Effector memory CD4-positive, alpha-beta T cell (primary cell): ENCODE measurements at regions not wholly inside any gene's neighbourhood (a gene's known extent, or its start where the extent isn't known, plus 50 kb on each side); places are given as distances from the start of the nearest gene placed in this dataset.

Source experiments
- DNase-seq, 3 donors: peaks; one replicate each; pipeline ENCODE4 v3.0.0-alpha.2; 2020
- H3K27ac ChIP-seq: 2 replicates; pipeline ENCODE4 v1.7.0; 2013; ENCODE audit warnings: mild to moderate bottlenecking, low read length, moderate library complexity; ENCODE audit not compliant: insufficient read depth, poor library complexity, severe bottlenecking
- H3K27me3 ChIP-seq: replicated peaks from 2 replicates; pipeline ENCODE4 v1.7.0; 2013; ENCODE audit warnings: mild to moderate bottlenecking, low read length; ENCODE audit not compliant: insufficient read depth, control insufficient read depth, poor library complexity, severe bottlenecking
- H3K36me3 ChIP-seq: 2 replicates; pipeline ENCODE4 v1.7.0; 2013; ENCODE audit warnings: mild to moderate bottlenecking, low read length, moderate library complexity; ENCODE audit not compliant: control insufficient read depth, insufficient read depth
- H3K4me1 ChIP-seq: 2 replicates; pipeline ENCODE4 v1.7.0; 2013; ENCODE audit warnings: low read length, mild to moderate bottlenecking; ENCODE audit not compliant: control insufficient read depth, insufficient read depth, poor library complexity, severe bottlenecking
- H3K4me3 ChIP-seq: 2 replicates; pipeline ENCODE4 v1.7.0; 2013; ENCODE audit warnings: low read length, low read depth, mild to moderate bottlenecking; ENCODE audit not compliant: insufficient read depth, poor library complexity, severe bottlenecking
- H3K9me3 ChIP-seq: 2 replicates; pipeline ENCODE4 v1.7.0; 2013; ENCODE audit warnings: mild to moderate bottlenecking, low read length, moderate library complexity; ENCODE audit not compliant: control insufficient read depth

- Histone ChIP-seq H3K27ac (no peak overlapping the region), H3K4me1 (no peaks in the 10 kb centered on the region), H3K4me3 (no peak overlapping the region), H3K36me3 (no peaks in the 10 kb centered on the region), H3K27me3 (no peaks in the 10 kb centered on the region), H3K9me3 (no peaks in the 10 kb centered on the region)
- no peak for DNase-seq
Observed at GRCh38 chr15:91660174-91660649, 193.3 kb upstream of the SLCO3A1 start.

DNA sequence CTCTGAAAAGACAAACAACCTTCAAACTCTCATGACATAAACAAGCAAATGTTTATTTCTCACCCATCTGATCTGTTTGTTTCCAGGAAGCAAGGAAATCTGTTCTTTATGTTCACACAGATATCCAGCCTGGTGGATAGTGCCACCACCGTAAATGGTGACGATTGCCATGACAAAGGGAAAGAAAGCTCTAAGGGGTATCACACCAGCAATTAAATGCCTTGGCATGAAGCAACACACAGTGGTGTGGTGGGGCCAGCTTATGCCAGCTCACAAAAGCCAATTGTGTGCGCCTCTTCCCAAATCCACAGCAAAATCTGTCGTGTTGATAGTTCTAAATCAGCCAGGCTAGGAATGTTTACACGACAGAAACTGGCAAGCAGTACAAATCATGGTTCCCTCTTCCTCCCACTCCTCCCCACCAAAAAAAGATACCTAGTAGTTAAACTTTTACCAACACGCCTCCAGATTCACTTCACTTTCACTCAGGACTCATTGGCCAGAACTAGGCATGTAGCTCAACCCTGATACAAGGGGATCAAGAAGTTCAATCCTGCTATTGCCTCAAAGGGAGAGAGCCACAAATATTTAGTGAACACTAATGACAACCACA is 189.2 kb upstream of the SLCO3A1 start:
- no peak for DNase-seq
- H3K4me3 ChIP-seq = no peak overlapping the region
- H3K27me3 ChIP-seq = peaks cover 3% of the 10 kb centered on the region
- H3K9me3 ChIP-seq = no peaks in the 10 kb centered on the region
- H3K4me1 ChIP-seq = no peaks in the 10 kb centered on the region
- no peaks in the 10 kb centered on the region for H3K36me3 ChIP-seq
- H3K27ac ChIP-seq = no peak overlapping the region

DNA sequence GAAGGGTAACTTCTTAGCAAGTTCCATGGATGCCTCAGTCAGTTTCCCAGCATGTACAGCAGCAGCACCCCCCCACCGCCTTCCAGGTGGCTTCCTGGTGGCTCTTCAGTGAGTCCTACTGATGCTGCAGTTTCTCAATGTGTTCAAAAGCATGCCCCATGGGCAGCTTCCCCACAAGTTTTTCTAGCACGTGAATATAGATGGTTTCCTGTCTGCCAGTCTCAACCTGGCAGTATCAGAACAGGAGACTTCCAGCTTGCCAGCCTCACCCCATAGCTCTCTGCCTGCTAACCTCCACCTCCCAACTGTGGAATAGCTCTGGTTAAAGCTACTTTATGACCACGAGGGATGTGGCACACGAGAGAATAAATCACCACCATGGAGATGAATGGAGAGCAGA is 188.3 kb upstream of the SLCO3A1 start:
- H3K36me3 ChIP-seq = no peaks in the 10 kb centered on the region
- no peak overlapping the region for H3K27ac ChIP-seq
- peaks cover 3% of the 10 kb centered on the region for H3K27me3 ChIP-seq
- no peaks in the 10 kb centered on the region for H3K4me1 ChIP-seq
- H3K4me3 ChIP-seq = no peak overlapping the region
- DNase-seq = no peak
- no peaks in the 10 kb centered on the region for H3K9me3 ChIP-seq

- peaks cover 3% of the 10 kb centered on the region for H3K27me3 ChIP-seq
- H3K27ac ChIP-seq = no peak overlapping the region
- no peaks in the 10 kb centered on the region for H3K9me3 ChIP-seq
- no peaks in the 10 kb centered on the region for H3K4me1 ChIP-seq
- no peak overlapping the region for H3K4me3 ChIP-seq
- no peak for DNase-seq
- no peaks in the 10 kb centered on the region for H3K36me3 ChIP-seq
Observed at GRCh38 chr15:91668370-91668769, 185.1 kb upstream of the SLCO3A1 start.

DNA sequence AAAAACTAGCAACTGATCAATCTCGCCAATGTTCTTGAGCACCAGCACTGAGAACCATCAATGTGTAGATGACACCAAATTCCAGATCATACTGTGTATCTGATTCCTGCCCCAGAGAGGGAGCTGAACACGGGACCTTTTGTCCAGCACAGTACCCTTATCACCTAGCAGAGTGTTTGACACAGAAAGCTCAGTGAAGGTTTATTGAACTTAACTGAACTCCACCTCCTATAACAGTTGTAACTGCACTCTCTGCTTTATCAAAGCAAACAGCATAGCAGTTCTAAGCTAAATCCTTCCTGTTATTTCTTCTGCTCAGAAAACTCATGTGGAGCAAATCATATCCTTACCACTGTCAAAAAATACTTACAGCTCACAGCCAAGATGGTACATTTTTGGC is 183.4 kb upstream of the SLCO3A1 start:
- DNase-seq = no peak
- peaks cover 3% of the 10 kb centered on the region for H3K27me3 ChIP-seq
- no peak overlapping the region for H3K27ac ChIP-seq
- no peaks in the 10 kb centered on the region for H3K9me3 ChIP-seq
- H3K36me3 ChIP-seq = no peaks in the 10 kb centered on the region
- H3K4me1 ChIP-seq = no peaks in the 10 kb centered on the region
- H3K4me3 ChIP-seq = no peak overlapping the region

- Histone ChIP-seq H3K9me3 (no peaks in the 10 kb centered on the region), H3K4me1 (no peaks in the 10 kb centered on the region), H3K36me3 (no peaks in the 10 kb centered on the region), H3K27me3 (no peaks in the 10 kb centered on the region), H3K27ac (no peak overlapping the region), H3K4me3 (no peak overlapping the region)
- no peak for DNase-seq
Observed at GRCh38 chr15:91678003-91678402, 175.5 kb upstream of the SLCO3A1 start.

- Histone ChIP-seq H3K36me3 (no peaks in the 10 kb centered on the region), H3K4me1 (no peaks in the 10 kb centered on the region), H3K27me3 (no peaks in the 10 kb centered on the region), H3K27ac (no peak overlapping the region), H3K9me3 (no peaks in the 10 kb centered on the region), H3K4me3 (no peak overlapping the region)
- no peak for DNase-seq
Observed at GRCh38 chr15:91679447-91679846, 174.1 kb upstream of the SLCO3A1 start.

- Histone ChIP-seq H3K36me3 (no peaks in the 10 kb centered on the region), H3K9me3 (no peaks in the 10 kb centered on the region), H3K27me3 (no peaks in the 10 kb centered on the region), H3K4me3 (no peak overlapping the region), H3K27ac (no peak overlapping the region), H3K4me1 (no peaks in the 10 kb centered on the region)
- DNase-seq = no peak
Observed at GRCh38 chr15:91685436-91685835, 168.1 kb upstream of the SLCO3A1 start.

DNA sequence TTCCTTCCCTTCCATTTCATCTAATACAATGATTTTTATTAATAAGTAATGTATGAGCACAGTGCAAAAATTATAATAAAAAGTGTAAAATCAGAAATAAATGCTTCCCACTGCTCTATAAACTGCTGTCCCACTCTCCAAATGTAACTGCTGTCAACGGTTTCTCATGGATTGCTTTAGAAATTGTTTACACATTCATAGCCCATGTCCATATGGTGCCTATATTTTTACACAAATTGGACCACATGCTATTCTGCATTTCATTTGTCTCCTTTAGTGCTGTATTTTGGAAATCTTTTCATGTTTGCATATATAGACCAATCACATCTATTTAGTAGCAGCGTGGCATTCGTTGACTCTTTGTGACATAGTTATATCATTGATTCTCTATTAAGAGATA is 164.7 kb upstream of the SLCO3A1 start:
- H3K27me3 ChIP-seq = no peaks in the 10 kb centered on the region
- H3K9me3 ChIP-seq = no peaks in the 10 kb centered on the region
- H3K27ac ChIP-seq = no peak overlapping the region
- no peak for DNase-seq
- H3K4me3 ChIP-seq = no peak overlapping the region
- H3K4me1 ChIP-seq = no peaks in the 10 kb centered on the region
- H3K36me3 ChIP-seq = no peaks in the 10 kb centered on the region

- no peak for DNase-seq
- H3K4me3 ChIP-seq = no peak overlapping the region
- H3K36me3 ChIP-seq = no peaks in the 10 kb centered on the region
- H3K27ac ChIP-seq = no peak overlapping the region
- no peaks in the 10 kb centered on the region for H3K27me3 ChIP-seq
- H3K9me3 ChIP-seq = no peaks in the 10 kb centered on the region
- no peaks in the 10 kb centered on the region for H3K4me1 ChIP-seq
Observed at GRCh38 chr15:91689377-91689776, 164.1 kb upstream of the SLCO3A1 start.
